Dermis blood vessel endothelial cell (primary cell): ENCODE measurements at regions not wholly inside any gene's neighbourhood (a gene's known extent, or its start where the extent isn't known, plus 50 kb on each side); places are given as distances from the start of the nearest gene placed in this dataset.

ENCODE experiments used
- DNase-seq: peaks from one replicate; pipeline ENCODE4 v3.0.0; 2010

DNA sequence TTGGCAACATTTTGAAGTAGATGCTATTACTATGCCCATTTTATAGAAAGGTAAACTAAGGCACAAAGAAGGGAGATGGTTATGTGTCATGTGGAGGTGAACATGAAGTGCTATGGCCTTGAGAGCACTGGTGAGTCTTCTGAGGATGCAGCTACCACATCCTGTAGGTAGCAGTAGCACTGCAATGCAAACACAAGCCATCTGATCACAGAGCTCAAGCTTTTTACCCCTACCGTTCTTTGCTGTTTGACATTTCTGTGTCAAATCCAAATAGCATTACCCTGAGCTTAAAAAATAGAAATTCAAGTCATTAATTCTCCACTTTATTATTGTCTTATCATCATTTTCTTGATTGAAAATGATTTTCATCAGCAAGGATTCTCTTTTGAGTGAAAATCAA, 382.9 kb downstream of the KCTD12 start:
- DNase-seq = no peak

DNA sequence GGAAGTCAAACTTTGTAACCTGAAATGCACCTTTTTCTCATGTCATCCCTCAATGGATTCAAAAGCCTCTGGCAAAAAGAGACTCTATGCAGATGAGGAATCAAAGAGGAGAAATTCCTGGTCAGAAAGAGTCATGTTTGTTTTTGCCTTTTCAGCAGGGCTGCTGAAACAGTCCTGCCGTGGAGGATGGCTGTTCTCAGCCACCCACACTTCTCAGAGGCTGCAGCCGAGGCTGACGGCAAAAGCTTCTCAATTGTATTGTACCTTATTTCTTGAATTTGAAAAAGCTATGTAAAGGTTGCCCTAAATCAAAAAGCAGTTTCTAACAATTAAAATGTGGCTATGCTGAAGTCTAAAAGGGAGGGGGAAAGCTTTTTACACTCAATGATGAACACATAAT, 385.3 kb downstream of the KCTD12 start:
- DNase-seq = no peak

GRCh38 chr13:76499891-76500290, 386.3 kb downstream of the KCTD12 start:
- DNase-seq = no peak

- DNase-seq = peak; percentile 34
Observed at GRCh38 chr13:76489274-76489673, 396.9 kb downstream of the KCTD12 start.

GRCh38 chr13:76481738-76482137, 404.5 kb downstream of the KCTD12 start:
- no peak for DNase-seq

DNA sequence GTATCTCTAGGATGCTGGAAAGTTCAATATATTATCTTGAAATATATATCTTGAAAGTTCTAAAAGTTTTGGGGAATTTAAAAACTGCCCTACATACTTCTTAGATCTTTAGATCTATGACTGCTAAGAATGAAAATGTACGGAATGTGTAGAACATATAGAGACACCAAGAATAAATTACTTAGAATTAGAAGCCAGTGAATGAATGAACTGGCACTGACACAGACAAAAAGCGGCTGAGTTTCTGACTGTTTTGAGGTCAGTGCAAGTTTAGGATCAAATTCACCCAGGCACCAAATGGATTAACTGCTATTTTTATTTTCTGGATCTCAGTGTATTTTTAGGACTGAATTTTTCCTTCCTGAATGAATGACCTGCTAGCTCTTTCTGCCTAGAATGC, 411.2 kb downstream of the KCTD12 start:
- no peak for DNase-seq

DNA sequence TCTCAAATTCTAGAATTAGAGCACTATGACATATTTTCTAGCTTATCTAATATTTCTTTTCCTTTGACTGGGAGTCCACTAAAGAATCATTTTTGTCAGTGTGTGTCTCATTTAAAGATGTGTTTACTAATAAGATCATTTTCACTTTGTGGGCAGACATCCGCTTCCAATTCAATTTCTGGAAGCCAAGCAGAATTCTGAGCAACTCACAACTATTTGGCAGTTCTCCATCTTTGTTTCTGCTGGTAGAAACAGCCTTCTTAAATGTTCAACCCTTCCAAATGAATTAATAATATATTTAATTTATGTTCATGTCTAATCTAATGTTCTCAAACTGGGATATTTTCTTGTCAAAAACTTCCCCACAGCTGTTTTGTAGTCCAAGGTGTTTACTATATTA, 411.8 kb downstream of the KCTD12 start:
- DNase-seq = peak; percentile 50

DNA sequence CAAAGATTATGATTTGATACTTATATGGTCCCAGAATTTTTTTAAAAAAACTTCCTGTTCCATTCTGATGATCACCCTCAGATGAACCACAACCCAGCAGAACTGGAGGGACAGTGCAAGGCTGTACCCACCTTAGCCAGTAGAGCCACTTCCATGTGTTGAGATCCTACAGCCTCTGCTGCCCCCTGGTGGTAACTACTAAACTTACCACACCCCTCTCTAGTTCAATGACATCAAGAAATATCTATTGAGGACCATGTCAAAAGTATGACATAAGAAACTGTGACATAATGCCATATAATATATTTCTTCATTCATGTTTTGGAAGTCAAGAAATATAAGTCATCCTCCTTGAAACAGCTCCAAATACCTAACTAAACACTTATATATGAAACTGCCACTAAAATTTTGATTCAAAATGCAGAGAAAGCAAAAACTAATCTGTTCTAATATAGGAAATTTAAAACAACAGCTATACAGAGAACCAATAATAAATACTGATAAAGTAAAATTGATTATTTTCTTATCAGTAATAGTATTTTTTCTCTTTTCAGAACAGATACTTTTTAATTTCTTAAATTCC, 412.6 kb downstream of the KCTD12 start:
- DNase-seq = peak; percentile 91

- peak; percentile 45 for DNase-seq
Observed at GRCh38 chr13:76472916-76473315, 413.3 kb downstream of the KCTD12 start.

- DNase-seq = no peak
Observed at GRCh38 chr13:76471486-76471885, 414.7 kb downstream of the KCTD12 start.

DNA sequence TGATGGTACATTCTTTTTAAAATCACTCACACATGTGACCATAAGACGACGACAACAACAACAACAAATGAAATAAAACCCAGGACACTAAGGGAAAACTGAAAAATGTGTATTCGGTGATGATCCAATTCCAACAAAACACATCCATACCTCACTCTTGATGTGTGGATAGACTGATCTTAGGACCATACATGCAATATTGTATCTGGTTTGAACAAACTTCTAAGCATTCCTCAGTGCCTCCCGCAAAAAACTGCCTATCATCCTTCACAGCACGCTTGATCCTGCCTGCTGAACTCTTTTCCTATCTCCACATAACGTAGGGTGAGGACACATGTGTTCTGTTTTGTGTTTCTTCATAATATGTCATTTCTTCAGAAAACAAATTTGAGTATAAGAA, 415.2 kb downstream of the KCTD12 start:
- no peak for DNase-seq

GRCh38 chr13:76466043-76466442, 420.2 kb downstream of the KCTD12 start:
- peak; percentile 19 for DNase-seq

DNA sequence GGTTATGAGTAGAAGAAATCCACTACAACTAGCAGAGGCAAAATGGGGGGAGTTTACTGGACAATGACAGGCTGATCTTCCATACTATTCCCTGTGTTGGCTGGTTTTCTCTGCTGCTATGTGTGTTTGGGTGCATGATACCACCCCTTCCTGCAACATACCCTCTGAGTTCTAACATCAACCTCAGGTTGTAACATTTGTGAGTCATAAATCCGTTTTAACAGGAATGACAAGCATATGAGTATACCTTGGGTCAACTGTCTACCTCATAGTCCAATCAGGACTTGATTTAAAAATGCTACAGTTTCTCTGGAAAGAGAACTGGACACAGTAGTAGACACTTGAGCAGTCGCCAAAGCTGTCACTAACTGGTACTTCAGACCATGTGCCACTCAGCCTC, 422.9 kb downstream of the KCTD12 start:
- DNase-seq = no peak

- DNase-seq = no peak
Observed at GRCh38 chr13:76461999-76462398, 424.2 kb downstream of the KCTD12 start.

DNA sequence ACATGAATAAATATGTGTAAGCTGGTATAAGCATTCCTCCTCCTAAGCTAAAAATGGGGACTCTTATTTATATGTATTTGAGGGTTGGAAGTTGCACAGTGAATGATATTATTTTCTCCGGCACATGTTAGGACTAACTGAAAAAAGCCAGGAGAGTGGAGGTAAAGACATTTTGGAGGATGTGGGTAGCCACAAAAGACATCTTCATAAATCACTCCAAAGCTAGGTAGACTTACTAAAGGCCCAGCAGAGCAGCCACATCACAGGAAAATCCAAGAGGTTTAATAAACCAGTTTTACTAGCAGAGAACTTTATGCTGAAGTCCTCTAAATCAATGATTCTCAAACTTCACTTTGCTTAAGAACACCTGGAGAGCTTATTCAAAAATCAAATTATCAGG, 424.7 kb downstream of the KCTD12 start:
- no peak for DNase-seq

DNA sequence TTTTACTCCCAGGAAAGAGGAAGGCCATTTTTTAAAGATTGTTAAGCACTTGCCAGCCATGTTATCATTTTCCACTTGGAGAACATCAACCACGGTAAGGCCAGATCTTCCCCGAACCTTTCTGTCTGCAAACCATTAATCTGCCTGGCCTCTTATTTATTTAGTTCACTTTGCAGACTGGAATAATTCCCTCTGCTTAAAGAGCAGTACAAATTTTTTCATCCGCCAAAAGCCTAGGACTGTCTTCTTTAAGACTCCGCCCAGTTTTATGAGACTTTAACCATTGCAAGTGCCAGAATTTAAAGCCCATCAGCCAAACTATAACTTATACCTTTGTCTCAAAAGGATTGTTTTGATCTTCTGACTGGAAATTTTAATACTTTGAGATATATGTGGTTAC, 426.3 kb downstream of the KCTD12 start:
- no peak for DNase-seq

DNA sequence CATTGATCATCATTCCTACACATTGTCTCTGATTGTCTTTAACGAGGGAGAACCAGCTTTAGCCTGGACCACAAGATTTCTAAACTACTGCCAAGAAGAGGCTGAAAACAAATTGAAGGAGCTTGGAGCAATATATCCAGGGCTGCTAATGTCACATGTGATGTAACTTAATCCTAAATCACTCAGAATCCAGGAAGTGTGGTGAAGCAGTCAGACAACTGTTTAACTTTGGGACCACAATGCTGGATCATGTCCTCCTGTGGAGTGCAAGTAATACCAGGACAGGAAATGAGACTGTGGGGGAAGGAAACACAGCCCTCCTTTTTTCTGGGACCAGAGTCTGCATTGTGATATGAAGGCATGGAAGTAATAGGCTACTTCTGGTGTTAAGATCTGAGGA, 430.2 kb downstream of the KCTD12 start:
- peak; percentile 33 for DNase-seq

DNA sequence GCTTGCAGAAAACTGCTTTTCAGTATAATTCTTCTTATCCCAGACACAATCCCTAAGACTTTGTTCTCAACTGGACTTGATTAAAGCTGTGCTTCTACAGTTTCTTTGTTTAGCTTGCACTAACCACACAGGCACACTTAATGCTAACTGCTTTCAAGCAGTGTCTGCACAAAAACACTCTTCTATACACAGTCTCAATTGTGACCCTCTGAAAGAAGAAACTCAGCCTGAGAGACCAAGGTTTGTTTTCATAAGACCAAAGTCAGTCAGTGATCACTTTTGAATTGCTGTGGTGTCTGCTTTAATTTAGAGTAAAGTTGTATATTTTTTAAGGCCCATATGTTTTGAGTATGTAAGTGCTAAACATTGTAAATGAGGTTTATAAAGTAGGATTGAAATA, 431.2 kb downstream of the KCTD12 start:
- DNase-seq = no peak

GRCh38 chr13:76449716-76450115, 436.5 kb downstream of the KCTD12 start:
- no peak for DNase-seq

GRCh38 chr13:76446191-76446590, 440.0 kb downstream of the KCTD12 start:
- no peak for DNase-seq

DNA sequence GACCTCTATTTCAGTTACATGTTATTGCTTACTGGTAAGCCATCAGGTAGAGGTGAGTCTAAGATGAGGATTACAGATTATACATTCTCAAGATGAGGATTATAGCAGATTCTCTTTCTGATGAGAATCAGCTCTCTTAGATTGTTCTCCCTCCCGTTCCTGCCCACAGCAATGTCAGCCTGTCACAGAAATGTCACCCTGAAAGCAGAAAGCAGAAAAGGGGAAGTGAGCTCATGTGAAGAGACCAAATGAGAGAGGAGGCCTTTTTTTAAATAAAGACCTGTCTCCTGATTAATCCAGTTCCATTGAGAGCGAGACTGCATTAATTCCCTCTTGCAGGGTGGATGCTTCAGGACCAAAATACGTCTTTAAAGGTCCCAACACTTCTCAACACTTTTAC, 445.6 kb downstream of the KCTD12 start:
- DNase-seq = no peak

DNA sequence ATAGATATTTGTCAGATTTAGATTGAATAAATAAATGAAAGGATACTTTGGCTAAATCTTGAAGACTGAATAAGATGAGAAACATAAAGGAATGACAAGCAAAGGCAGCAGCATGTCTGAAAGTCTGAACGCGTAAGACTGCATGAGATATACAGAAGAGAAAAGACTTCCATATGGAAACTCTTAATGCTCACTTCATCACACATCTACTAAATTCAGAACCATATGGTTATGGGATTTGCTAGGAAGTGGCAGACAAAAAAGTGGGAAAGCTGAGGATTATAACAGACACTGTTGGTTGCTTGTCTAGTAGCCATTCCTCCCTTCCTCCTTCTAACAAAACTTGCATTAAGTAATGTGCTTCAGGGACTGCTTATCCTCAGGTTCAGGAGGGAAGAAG, 446.7 kb downstream of the KCTD12 start:
- no peak for DNase-seq

DNA sequence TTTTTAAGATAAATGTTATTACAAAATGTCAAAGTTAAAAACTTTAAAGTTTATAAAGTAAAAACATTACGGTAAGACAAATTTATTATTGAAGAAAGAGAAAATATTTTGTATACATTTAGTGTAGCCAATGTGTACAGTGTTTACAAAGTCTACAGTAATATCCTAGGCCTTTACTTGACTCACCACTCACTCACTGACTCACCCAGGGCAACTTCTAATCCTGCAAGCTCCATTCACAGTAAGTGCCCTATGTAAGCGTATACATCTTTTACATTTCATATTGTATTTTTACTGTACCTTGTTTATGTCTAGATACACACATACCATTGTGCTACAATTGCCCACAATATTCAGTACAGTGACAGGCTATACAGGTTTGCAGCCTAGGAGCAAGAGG, 448.2 kb downstream of the KCTD12 start:
- no peak for DNase-seq

DNA sequence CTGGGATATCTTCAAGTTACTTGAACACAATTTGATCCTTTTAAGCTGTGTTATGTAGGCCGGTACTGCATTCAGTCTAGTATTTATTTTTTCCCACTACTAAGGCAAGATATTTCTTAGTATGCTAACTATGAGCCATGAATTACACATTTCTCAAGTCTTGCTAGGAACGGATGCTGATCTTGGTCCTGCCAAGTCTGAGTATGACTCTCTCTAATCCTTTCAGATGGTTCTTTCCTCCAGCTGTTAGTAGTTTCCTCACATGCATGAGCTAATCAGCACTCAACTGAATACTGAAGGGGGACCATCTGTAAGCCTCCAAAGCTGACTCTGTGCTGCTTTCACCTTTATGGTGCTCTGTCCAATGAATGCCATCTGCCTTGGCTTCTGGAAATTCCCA, 460.3 kb downstream of the KCTD12 start:
- peak; percentile 68 for DNase-seq

DNA sequence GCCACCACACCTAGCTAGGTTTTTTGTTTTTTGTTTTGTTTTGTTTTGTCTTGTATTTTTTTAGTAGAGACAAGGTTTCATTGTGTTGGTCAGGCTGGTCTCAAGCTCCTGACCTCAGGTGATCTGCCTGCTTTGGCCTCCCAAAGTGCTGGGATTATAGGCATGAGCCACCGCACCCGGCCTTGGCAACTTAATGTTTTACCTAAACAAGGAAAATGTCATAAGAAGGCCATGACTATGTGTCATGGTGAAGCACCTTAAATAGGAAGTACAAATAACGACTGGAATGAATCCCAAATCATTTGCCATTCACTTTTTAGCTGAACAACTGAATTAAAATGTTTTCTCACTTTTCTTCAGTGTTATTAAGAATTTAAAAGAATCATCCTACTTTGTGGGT, 465.2 kb downstream of the KCTD12 start:
- no peak for DNase-seq

- DNase-seq = no peak
Observed at GRCh38 chr13:76418404-76418803, 467.8 kb downstream of the KCTD12 start.
